ENCODE measurements at regions not wholly inside any gene's neighbourhood (a gene's known extent, or its start where the extent isn't known, plus 50 kb on each side); places are given as distances from the start of the nearest gene placed in this dataset.

DNA sequence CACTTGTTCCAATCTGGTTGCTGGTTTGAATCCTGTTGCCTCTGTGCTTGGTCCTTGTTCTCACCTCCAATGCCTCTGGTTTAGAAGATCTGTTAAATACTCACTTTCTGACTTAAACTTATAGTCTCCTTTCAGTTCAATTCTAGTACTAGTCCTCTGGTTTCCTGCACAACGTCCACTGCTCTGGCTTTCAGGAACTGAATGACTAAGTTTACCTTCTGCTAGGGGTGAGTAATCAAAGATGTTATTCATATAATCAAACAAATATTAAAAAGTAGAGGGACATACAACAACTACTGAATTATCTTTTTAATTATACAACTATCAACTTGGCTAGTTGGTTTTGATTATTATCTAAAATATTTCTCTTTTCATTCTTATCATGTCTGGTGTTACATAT, 496.4 kb upstream of the TOM1L1 start:
- Mint-ChIP-seq H3K27ac (ENCODE audit: unreplicated experiment) (no peak overlapping the region), H3K4me1 (ENCODE audit: unreplicated experiment) (no peaks in the 10 kb centered on the region), H3K9me3 (ENCODE audit: unreplicated experiment) (no peaks in the 10 kb centered on the region), H3K36me3 (ENCODE audit: low read depth, unreplicated experiment) (no peaks in the 10 kb centered on the region), H3K4me3 (ENCODE audit: unreplicated experiment) (no peak overlapping the region), H3K27me3 (ENCODE audit: unreplicated experiment) (peaks cover 1% of the 10 kb centered on the region)
- no peak for DNase-seq (ENCODE audit: low spot score)
- TF ChIP-seq CTCF (IDR thresholded peaks at IDR 0.05; ENCODE audit: unreplicated experiment): no peak

DNA sequence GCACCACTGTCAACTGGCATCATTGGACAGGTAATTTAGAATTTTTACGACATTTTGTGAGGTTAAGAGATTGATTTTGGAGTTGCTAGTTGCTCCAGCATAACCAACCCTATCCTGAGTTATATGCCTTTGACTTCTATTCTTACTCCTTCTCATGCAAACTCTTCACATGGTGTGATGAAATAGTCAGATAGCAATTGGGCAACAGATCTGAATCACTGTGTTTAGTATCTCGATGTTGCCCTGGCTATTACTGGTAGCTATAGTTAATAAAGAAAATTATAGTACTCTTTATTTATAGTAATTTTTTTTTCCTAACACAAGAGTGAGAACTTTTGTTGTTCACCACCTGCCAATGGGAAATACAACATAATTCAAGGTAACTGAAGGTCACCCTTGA, 494.8 kb upstream of the TOM1L1 start:
- H3K9me3 Mint-ChIP-seq (ENCODE audit: unreplicated experiment): no peaks in the 10 kb centered on the region
- H3K4me1 Mint-ChIP-seq (ENCODE audit: unreplicated experiment): no peaks in the 10 kb centered on the region
- no peak overlapping the region for H3K27ac Mint-ChIP-seq (ENCODE audit: unreplicated experiment)
- no peak for TF ChIP-seq CTCF (IDR thresholded peaks at IDR 0.05; ENCODE audit: unreplicated experiment)
- no peak for DNase-seq (ENCODE audit: low spot score)
- peaks cover 1% of the 10 kb centered on the region for H3K27me3 Mint-ChIP-seq (ENCODE audit: unreplicated experiment)
- H3K4me3 Mint-ChIP-seq (ENCODE audit: unreplicated experiment): no peak overlapping the region
- no peaks in the 10 kb centered on the region for H3K36me3 Mint-ChIP-seq (ENCODE audit: low read depth, unreplicated experiment)

DNA sequence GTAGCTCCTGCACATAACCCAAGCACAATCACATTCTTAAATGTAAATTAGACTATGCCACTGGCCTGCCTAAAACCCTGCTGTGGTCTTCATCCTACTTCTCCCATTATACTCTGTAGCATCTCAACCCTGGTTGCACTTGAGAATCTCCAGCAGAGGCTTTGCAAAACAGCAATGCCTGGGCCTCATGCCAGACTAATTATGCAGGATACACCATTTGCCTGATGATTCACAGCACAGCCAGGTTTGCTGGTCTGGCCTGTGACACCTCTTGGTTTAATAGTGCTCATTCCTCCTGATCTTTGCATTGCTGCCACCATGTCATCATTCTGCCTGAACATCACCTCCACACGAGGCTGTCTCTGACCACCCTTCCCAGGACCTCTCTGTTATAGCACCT, 491.9 kb upstream of the TOM1L1 start:
- no peak overlapping the region for H3K4me3 Mint-ChIP-seq (ENCODE audit: unreplicated experiment)
- no peak for DNase-seq (ENCODE audit: low spot score)
- TF ChIP-seq CTCF (IDR thresholded peaks at IDR 0.05; ENCODE audit: unreplicated experiment): no peak
- no peaks in the 10 kb centered on the region for H3K36me3 Mint-ChIP-seq (ENCODE audit: low read depth, unreplicated experiment)
- peaks cover 1% of the 10 kb centered on the region for H3K27me3 Mint-ChIP-seq (ENCODE audit: unreplicated experiment)
- H3K27ac Mint-ChIP-seq (ENCODE audit: unreplicated experiment): no peak overlapping the region
- H3K9me3 Mint-ChIP-seq (ENCODE audit: unreplicated experiment): no peaks in the 10 kb centered on the region
- no peaks in the 10 kb centered on the region for H3K4me1 Mint-ChIP-seq (ENCODE audit: unreplicated experiment)

DNA sequence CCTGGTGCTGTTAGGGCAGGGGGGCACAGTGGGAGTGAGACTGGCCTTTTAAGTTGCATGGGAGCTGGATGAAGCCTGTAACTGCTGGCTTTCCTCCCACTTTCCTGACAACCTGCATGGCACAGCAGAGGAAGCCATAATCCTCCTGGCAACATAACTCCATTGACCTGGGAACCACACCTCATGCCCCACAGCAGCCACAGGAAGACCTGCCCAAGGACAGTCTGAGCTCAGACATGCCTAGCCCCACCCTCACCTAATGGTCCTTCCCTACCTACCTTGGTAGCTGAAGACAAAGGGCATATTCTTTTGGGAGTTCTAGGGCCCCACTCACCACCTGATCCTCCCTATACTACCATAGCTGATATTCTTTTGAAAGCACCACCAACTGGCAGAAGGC, 482.2 kb upstream of the TOM1L1 start:
- H3K27me3 Mint-ChIP-seq (ENCODE audit: unreplicated experiment): peaks cover 4% of the 10 kb centered on the region
- DNase-seq (ENCODE audit: low spot score): no peak
- H3K4me3 Mint-ChIP-seq (ENCODE audit: unreplicated experiment): no peak overlapping the region
- H3K36me3 Mint-ChIP-seq (ENCODE audit: low read depth, unreplicated experiment): no peaks in the 10 kb centered on the region
- no peaks in the 10 kb centered on the region for H3K4me1 Mint-ChIP-seq (ENCODE audit: unreplicated experiment)
- no peaks in the 10 kb centered on the region for H3K9me3 Mint-ChIP-seq (ENCODE audit: unreplicated experiment)
- TF ChIP-seq CTCF (IDR thresholded peaks at IDR 0.05; ENCODE audit: unreplicated experiment): no peak
- no peak overlapping the region for H3K27ac Mint-ChIP-seq (ENCODE audit: unreplicated experiment)

GRCh38 chr17:54425671-54426070, 475.0 kb upstream of the TOM1L1 start:
- Mint-ChIP-seq H3K4me3 (ENCODE audit: unreplicated experiment) (no peak overlapping the region), H3K4me1 (ENCODE audit: unreplicated experiment) (no peaks in the 10 kb centered on the region), H3K36me3 (ENCODE audit: low read depth, unreplicated experiment) (no peaks in the 10 kb centered on the region), H3K27me3 (ENCODE audit: unreplicated experiment) (peaks cover 2% of the 10 kb centered on the region), H3K9me3 (ENCODE audit: unreplicated experiment) (no peaks in the 10 kb centered on the region), H3K27ac (ENCODE audit: unreplicated experiment) (no peak overlapping the region)
- no peak for DNase-seq (ENCODE audit: low spot score)
- no peak for TF ChIP-seq CTCF (IDR thresholded peaks at IDR 0.05; ENCODE audit: unreplicated experiment)

All from endothelial cell (in vitro differentiated cells).